Osteocyte (in vitro differentiated cells): ENCODE measurements at regions not wholly inside any gene's neighbourhood (a gene's known extent, or its start where the extent isn't known, plus 50 kb on each side); places are given as distances from the start of the nearest gene placed in this dataset.

Source experiments
- DNase-seq: peaks from one replicate; pipeline ENCODE4 v3.0.0; 2021; ENCODE audit warnings: mixed read lengths; ENCODE audit not compliant: unreplicated experiment; ENCODE audit errors: extremely low spot score
- H3K27ac Mint-ChIP-seq: one replicate; pipeline ENCODE4 v1.8.0; 2021; ENCODE audit warnings: mild to moderate bottlenecking, mixed read lengths; ENCODE audit not compliant: unreplicated experiment
- H3K27me3 Mint-ChIP-seq: one replicate; pipeline ENCODE4 v1.8.0; 2021; ENCODE audit warnings: mixed read lengths; ENCODE audit not compliant: unreplicated experiment
- H3K36me3 Mint-ChIP-seq: one replicate; pipeline ENCODE4 v1.8.0; 2021; ENCODE audit warnings: mixed read lengths; ENCODE audit not compliant: unreplicated experiment
- H3K4me1 Mint-ChIP-seq: one replicate; pipeline ENCODE4 v1.8.0; 2021; ENCODE audit warnings: mixed read lengths; ENCODE audit not compliant: unreplicated experiment
- H3K4me3 Mint-ChIP-seq: one replicate; pipeline ENCODE4 v1.8.0; 2021; ENCODE audit warnings: mild to moderate bottlenecking, moderate library complexity, mixed read lengths; ENCODE audit not compliant: unreplicated experiment
- H3K9me3 Mint-ChIP-seq: one replicate; pipeline ENCODE4 v1.8.0; 2021; ENCODE audit warnings: mixed read lengths; ENCODE audit not compliant: unreplicated experiment
- TF ChIP-seq, protein P1 (sequence below): fragments of 200-600 bp; sonication (generic); IDR thresholded peaks from 2 replicates; pipeline ENCODE4 v1.5.0; 2021; ENCODE audit warnings: antibody characterized with exemption, mild to moderate bottlenecking, moderate library complexity

- Mint-ChIP-seq H3K4me1 (no peaks in the 10 kb centered on the region), H3K4me3 (no peak overlapping the region), H3K27me3 (peaks cover 5% of the 10 kb centered on the region), H3K27ac (no peak overlapping the region), H3K36me3 (no peaks in the 10 kb centered on the region), H3K9me3 (no peaks in the 10 kb centered on the region)
- no peak for DNase-seq
- TF ChIP-seq, protein P1, sequence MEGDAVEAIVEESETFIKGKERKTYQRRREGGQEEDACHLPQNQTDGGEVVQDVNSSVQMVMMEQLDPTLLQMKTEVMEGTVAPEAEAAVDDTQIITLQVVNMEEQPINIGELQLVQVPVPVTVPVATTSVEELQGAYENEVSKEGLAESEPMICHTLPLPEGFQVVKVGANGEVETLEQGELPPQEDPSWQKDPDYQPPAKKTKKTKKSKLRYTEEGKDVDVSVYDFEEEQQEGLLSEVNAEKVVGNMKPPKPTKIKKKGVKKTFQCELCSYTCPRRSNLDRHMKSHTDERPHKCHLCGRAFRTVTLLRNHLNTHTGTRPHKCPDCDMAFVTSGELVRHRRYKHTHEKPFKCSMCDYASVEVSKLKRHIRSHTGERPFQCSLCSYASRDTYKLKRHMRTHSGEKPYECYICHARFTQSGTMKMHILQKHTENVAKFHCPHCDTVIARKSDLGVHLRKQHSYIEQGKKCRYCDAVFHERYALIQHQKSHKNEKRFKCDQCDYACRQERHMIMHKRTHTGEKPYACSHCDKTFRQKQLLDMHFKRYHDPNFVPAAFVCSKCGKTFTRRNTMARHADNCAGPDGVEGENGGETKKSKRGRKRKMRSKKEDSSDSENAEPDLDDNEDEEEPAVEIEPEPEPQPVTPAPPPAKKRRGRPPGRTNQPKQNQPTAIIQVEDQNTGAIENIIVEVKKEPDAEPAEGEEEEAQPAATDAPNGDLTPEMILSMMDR: no peak
Observed at GRCh38 chr6:167400482-167401138, 75.7 kb downstream of the TTLL2 start.

DNA sequence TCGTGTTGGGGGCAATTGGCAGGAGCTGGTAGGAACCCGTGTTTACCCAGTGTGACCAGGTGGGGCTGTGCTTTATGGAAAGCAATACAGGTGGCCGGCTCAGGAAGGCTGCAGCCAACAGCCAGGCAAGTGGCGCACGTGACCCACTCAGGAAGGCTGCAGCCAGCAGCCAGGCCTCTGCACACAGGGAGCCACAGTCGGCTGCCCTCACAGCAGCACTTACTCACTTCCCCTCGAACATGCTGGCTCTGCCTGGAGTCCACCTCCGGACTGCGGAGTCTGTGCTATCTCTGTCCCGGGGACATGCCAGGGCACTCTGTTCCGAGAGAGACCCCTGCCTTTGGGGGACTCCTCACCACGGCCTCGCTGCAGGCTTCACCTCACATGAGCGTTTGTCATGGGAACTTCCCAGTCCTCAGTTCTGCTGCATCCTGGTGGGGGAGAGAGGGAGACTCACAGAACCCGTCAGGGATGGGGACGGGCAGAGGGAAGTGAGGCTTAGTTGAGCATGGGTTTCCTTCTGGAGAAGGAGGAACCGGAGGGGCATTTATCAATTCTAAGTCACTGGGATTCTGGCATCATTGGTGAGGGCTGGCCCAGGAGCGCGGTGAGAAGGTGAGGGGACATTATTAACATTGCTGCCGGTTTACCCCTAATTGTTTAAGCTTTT is 76.8 kb downstream of the TTLL2 start:
- Mint-ChIP-seq H3K36me3 (no peaks in the 10 kb centered on the region), H3K9me3 (no peaks in the 10 kb centered on the region), H3K27me3 (peaks cover 5% of the 10 kb centered on the region), H3K4me1 (no peaks in the 10 kb centered on the region), H3K27ac (no peak overlapping the region), H3K4me3 (no peak overlapping the region)
- DNase-seq: no peak
- TF ChIP-seq, protein P1: no peak

GRCh38 chr6:167402195-167402686 is 77.4 kb downstream of the TTLL2 start:
- TF ChIP-seq, protein P1: no peak

DNA sequence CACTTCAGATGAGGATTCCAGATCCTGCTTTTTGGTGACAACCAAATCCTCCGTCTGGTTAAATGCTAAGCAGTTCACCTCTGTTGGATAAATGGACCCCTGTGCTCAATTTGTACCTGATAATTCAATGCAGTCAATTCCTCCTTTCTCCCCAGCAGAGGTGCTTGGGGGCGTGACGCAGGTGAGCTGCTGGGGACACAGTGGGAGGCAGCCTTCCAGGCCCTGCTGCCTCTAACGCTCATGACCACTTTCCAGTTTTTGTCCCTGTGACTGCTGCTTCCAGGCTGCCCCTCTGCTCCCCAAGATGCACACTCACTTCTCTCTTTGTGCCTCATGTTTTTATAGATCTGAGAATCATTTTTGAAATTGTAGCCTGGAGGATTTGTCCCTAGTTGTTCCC is 78.5 kb downstream of the TTLL2 start:
- Mint-ChIP-seq H3K27me3 (peaks cover 5% of the 10 kb centered on the region), H3K4me1 (no peaks in the 10 kb centered on the region), H3K4me3 (no peak overlapping the region), H3K36me3 (no peaks in the 10 kb centered on the region), H3K27ac (no peak overlapping the region), H3K9me3 (no peaks in the 10 kb centered on the region)
- TF ChIP-seq, protein P1: no peak
- no peak for DNase-seq

More at GRCh38 chr6:167402195-167402686, 77.4 kb downstream of the TTLL2 start:
- no peak for DNase-seq
- Mint-ChIP-seq H3K4me1 (no peaks in the 10 kb centered on the region), H3K27me3 (peaks cover 5% of the 10 kb centered on the region), H3K9me3 (no peaks in the 10 kb centered on the region), H3K36me3 (no peaks in the 10 kb centered on the region), H3K27ac (no peak overlapping the region), H3K4me3 (no peak overlapping the region)

DNA sequence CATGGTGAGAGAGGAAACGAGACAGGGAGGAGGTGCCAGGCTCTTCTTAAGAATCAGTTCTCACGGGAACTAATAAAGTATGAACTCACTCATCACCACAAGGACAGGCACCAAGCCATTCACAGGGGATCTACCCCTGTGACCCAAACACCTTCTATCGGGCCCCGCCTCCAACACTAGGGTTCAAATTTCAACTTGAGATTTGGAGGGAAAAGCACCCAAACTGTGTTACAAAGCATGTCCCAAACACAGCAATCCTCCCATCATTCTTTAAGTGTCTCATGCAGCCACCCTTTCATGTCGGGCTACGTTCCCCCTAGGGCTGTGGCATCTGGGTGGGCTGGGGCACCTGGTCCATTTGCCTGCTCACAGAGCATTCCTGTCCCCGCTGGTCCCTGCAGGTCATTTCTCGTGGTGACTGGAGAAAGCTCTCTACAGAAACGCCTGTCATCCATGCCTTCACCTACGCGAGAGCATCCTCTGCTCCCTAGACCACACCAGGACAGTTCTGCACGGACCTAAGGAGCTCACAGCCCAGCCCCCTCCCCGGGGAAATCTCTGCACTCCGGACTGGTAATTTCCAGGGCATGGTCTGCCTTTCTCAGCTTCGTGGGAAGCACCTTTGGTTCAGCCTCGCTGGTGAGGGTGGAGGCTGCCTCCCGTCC is 79.6 kb downstream of the TTLL2 start:
- no peak overlapping the region for H3K27ac Mint-ChIP-seq
- H3K9me3 Mint-ChIP-seq: no peaks in the 10 kb centered on the region
- H3K4me3 Mint-ChIP-seq: no peak overlapping the region
- H3K27me3 Mint-ChIP-seq: peaks cover 5% of the 10 kb centered on the region
- H3K4me1 Mint-ChIP-seq: no peaks in the 10 kb centered on the region
- DNase-seq: peak; percentile 82
- TF ChIP-seq, protein P1: no peak
- H3K36me3 Mint-ChIP-seq: no peaks in the 10 kb centered on the region
